ENCODE measurements at regions not wholly inside any gene's neighbourhood (a gene's known extent, or its start where the extent isn't known, plus 50 kb on each side); places are given as distances from the start of the nearest gene placed in this dataset.
"Not testable (repeated sequence)": the region's sequence is repeated elsewhere in the genome, so short reads cannot be mapped to it uniquely, and the experiment has no call there.

GRCh38 chr10:81130014-81130413, 592.3 kb downstream of the SH2D4B start:
- no peak for DNase-seq

- DNase-seq = no peak
Observed at GRCh38 chr10:81135851-81136250, 598.1 kb downstream of the SH2D4B start.

GRCh38 chr10:81136261-81136660, 598.6 kb downstream of the SH2D4B start:
- DNase-seq = no peak

GRCh38 chr10:81145975-81146374, 608.3 kb downstream of the SH2D4B start:
- DNase-seq = no peak

- no peak for DNase-seq
Observed at GRCh38 chr10:81146436-81146835, 608.7 kb downstream of the SH2D4B start.

- DNase-seq = no peak
Observed at GRCh38 chr10:81152656-81153055, 615.0 kb downstream of the SH2D4B start.

GRCh38 chr10:81157681-81158080, 620.0 kb downstream of the SH2D4B start:
- no peak for DNase-seq

GRCh38 chr10:81177651-81178244, 640.0 kb downstream of the SH2D4B start:
- no peak for DNase-seq

GRCh38 chr10:81179324-81179723, 641.6 kb downstream of the SH2D4B start:
- no peak for DNase-seq

- peak; percentile 28 for DNase-seq
Observed at GRCh38 chr10:81179805-81180452, 642.2 kb downstream of the SH2D4B start.

GRCh38 chr10:81182296-81182695, 644.6 kb downstream of the SH2D4B start:
- DNase-seq = no peak

GRCh38 chr10:81192221-81192788, 654.6 kb downstream of the SH2D4B start:
- DNase-seq = no peak

GRCh38 chr10:81200801-81201200, 663.1 kb downstream of the SH2D4B start:
- DNase-seq = no peak

GRCh38 chr10:81207359-81207758, 667.6 kb upstream of the NRG3 start:
- DNase-seq = not testable (repeated sequence)

- no peak for DNase-seq
Observed at GRCh38 chr10:81213370-81213769, 661.6 kb upstream of the NRG3 start.

GRCh38 chr10:81215498-81215897, 659.5 kb upstream of the NRG3 start:
- DNase-seq = no peak

- DNase-seq = no peak
Observed at GRCh38 chr10:81216949-81217348, 658.0 kb upstream of the NRG3 start.

GRCh38 chr10:81218307-81218706, 656.7 kb upstream of the NRG3 start:
- DNase-seq = no peak

GRCh38 chr10:81219758-81220157, 655.2 kb upstream of the NRG3 start:
- DNase-seq = no peak

- no peak for DNase-seq
Observed at GRCh38 chr10:81248886-81249285, 626.1 kb upstream of the NRG3 start.

- DNase-seq = no peak
Observed at GRCh38 chr10:81251457-81252115, 623.4 kb upstream of the NRG3 start.

GRCh38 chr10:81264991-81265390, 610.0 kb upstream of the NRG3 start:
- not testable (repeated sequence) for DNase-seq

- DNase-seq = no peak
Observed at GRCh38 chr10:81270051-81270450, 604.9 kb upstream of the NRG3 start.

Measured in activated CD4-positive, alpha-beta T cell treated with anti-CD3 and anti-CD28 coated beads, Interleukin-2, Interleukin-6, amounts not matched to agents 100 ng/mL and 50 ng/mL, durations not matched to agents 16 hours and 8 hours (primary cell).